K562 (cell line): ENCODE measurements at regions not wholly inside any gene's neighbourhood (a gene's known extent, or its start where the extent isn't known, plus 50 kb on each side); places are given as distances from the start of the nearest gene placed in this dataset.

Source experiments
- CBFA2T3 ChIP-seq: fragments of 450-650 bp; IDR thresholded peaks from 2 replicates; pipeline ENCODE4 v1.6.1; 2017
- CTCF ChIP-seq, 3 experiments: IDR thresholded peaks in 2 of 3; conservative IDR thresholded peaks in 1 of 3; 2 replicates each; pipeline ENCODE4 v1.5.1; 2011 to 2012; ENCODE audit warnings: low read length in 3 of 3, mild to moderate bottlenecking in 3 of 3, control low read depth in 2 of 3, improper control_type of control experiment in 1 of 3, inconsistent platforms in 1 of 3, low read depth in 1 of 3, mixed read lengths in 1 of 3, moderate library complexity in 1 of 3; ENCODE audit not compliant: insufficient read depth in 2 of 3
- FOXK2 ChIP-seq, 2 experiments: fragments of 450-650 bp; IDR thresholded peaks in 1 of 2; conservative IDR thresholded peaks in 1 of 2; 2 replicates each; pipeline ENCODE4 v1.6.1; 2016; ENCODE audit warnings: low read depth in 2 of 2, mild to moderate bottlenecking in 1 of 2
- JUNB ChIP-seq: fragments of 450-650 bp; formaldehyde crosslinking; conservative IDR thresholded peaks from 2 replicates; pipeline ENCODE4 v1.4.0; 2020; ENCODE audit warnings: mild to moderate bottlenecking
- KLF10 ChIP-seq: fragments of 250-450 bp; sonication (Bioruptor Pico); IDR thresholded peaks from 2 replicates; pipeline ENCODE4 v1.6.1; 2021; ENCODE audit warnings: matching md5 sums

- TF ChIP-seq JUNB (no peak), KLF10 (CRISPR knock-in tag) (no peak), FOXK2 (conservative IDR thresholded peaks at IDR 0.05 in 1 of 2, IDR thresholded peaks at IDR 0.05 in 1 of 2; ENCODE audit: low read depth in 2 of 2) (no peak), CBFA2T3 (no peak), CTCF (IDR thresholded peaks at IDR 0.05 in 2 of 3, conservative IDR thresholded peaks at IDR 0.05 in 1 of 3; ENCODE audit: insufficient read depth in 2 of 3, low read depth in 1 of 3, low read length in 3 of 3) (no peak)
These were observed 86.2 kb upstream of the SEL1L start for GRCh38 chr14:81619816-81620215.
